Erythroblast (primary cell): ENCODE measurements at regions not wholly inside any gene's neighbourhood (a gene's known extent, or its start where the extent isn't known, plus 50 kb on each side); places are given as distances from the start of the nearest gene placed in this dataset.

Source experiments
- GATA1 ChIP-seq: IDR thresholded peaks from 2 replicates; pipeline ENCODE4 v1.6.1; 2011; ENCODE audit warnings: low read depth, mild to moderate bottlenecking, control low read depth, low read length, moderate library complexity
- POLR2A ChIP-seq: IDR thresholded peaks from 2 replicates; pipeline ENCODE4 v1.6.1; 2011; ENCODE audit warnings: mild to moderate bottlenecking, low read length

DNA sequence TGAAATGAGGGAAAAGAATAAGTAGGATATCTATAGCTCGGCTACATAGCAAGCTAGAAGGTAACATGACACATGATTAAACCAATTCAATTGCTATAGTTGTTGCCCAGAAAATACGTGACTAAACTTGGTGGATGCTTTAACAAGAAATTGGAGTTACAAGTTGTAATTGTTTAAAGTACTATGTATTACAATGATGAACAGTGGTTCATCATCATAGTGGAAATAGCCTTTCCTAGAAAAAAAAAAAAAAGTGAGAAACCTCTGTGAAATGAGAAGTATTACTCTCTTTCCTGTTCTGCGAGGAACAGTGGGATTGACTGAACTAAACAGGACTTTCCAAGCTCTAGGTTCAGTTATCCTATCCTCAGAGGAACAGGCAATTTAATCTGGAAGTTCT, 209.7 kb upstream of the KLF3 start:
- TF ChIP-seq POLR2A (no peak), GATA1 (no peak)
